A549 (cell line): ENCODE measurements at regions not wholly inside any gene's neighbourhood (a gene's known extent, or its start where the extent isn't known, plus 50 kb on each side); places are given as distances from the start of the nearest gene placed in this dataset.

Source experiments
- CEBPB ChIP-seq, 2 experiments: fragments of >200 bp in 1 of 2; sonication (Bioruptor Twin) in 1 of 2; formaldehyde crosslinking in 1 of 2; IDR thresholded peaks; 2 replicates each; pipeline ENCODE4 v1.6.1; 2012 to 2016
- EP300 ChIP-seq, 2 experiments: fragments of >200 bp; sonication (Bioruptor Twin); formaldehyde crosslinking; IDR thresholded peaks; 2 replicates in 1 of 2; 3 replicates in 1 of 2; pipeline ENCODE4 v1.6.1; 2016 to 2017
- ESRRA ChIP-seq: fragments of 150-350 bp; IDR thresholded peaks from 2 replicates; pipeline ENCODE4 v1.6.1; 2014; ENCODE audit warnings: mild to moderate bottlenecking, low read length, borderline replicate concordance
- FOSL2 ChIP-seq, 2 experiments: fragments of 450-650 bp in 1 of 2; fragments of >200 bp in 1 of 2; sonication (Bioruptor Twin) in 1 of 2; formaldehyde crosslinking; IDR thresholded peaks; 2 replicates each; pipeline versions ENCODE4 v1.5.0 to v1.6.1; 2016 to 2020; ENCODE audit warnings: mild to moderate bottlenecking in 1 of 2, moderate library complexity in 1 of 2
- JUN ChIP-seq, 2 experiments: fragments of >200 bp; sonication (Bioruptor Twin); formaldehyde crosslinking; IDR thresholded peaks; 2 replicates in 1 of 2; 3 replicates in 1 of 2; pipeline ENCODE4 v1.6.1; 2016 to 2017
- JUNB ChIP-seq: fragments of >200 bp; sonication (Bioruptor Twin); formaldehyde crosslinking; IDR thresholded peaks from 2 replicates; pipeline ENCODE4 v1.6.1; 2016
- NR3C1 ChIP-seq: fragments of >200 bp; sonication (Bioruptor Twin); formaldehyde crosslinking; IDR thresholded peaks from 3 replicates; pipeline ENCODE4 v1.6.1; 2017
- POLR2A ChIP-seq: IDR thresholded peaks from 2 replicates; pipeline ENCODE4 v1.6.1; 2012; ENCODE audit warnings: mild to moderate bottlenecking, low read length
- RAD21 ChIP-seq, 2 experiments: fragments of >200 bp in 1 of 2; sonication (Bioruptor Twin) in 1 of 2; formaldehyde crosslinking in 1 of 2; IDR thresholded peaks in 1 of 2; conservative IDR thresholded peaks in 1 of 2; 2 replicates in 1 of 2; 3 replicates in 1 of 2; pipeline ENCODE4 v1.6.1; 2012 to 2018; ENCODE audit warnings: inconsistent platforms in 1 of 2
- SMC3 ChIP-seq: fragments of >200 bp; sonication (Bioruptor Twin); formaldehyde crosslinking; IDR thresholded peaks from 3 replicates; pipeline ENCODE4 v1.6.1; 2018; ENCODE audit warnings: inconsistent platforms
- TF ChIP-seq, protein P1 (sequence below): fragments of 150-350 bp; IDR thresholded peaks from 2 replicates; pipeline ENCODE4 v1.6.1; 2014; ENCODE audit warnings: low read depth, mild to moderate bottlenecking, low read length
- TF ChIP-seq, protein P2 (sequence below): fragments of 450-650 bp; IDR thresholded peaks from 2 replicates; pipeline ENCODE4 v1.6.1; 2014; ENCODE audit warnings: antibody characterized with exemption
- TF ChIP-seq, protein P3 (sequence below): fragments of >200 bp; sonication (Bioruptor Twin); formaldehyde crosslinking; IDR thresholded peaks from 3 replicates; pipeline ENCODE4 v1.5.1; 2016

DNA sequence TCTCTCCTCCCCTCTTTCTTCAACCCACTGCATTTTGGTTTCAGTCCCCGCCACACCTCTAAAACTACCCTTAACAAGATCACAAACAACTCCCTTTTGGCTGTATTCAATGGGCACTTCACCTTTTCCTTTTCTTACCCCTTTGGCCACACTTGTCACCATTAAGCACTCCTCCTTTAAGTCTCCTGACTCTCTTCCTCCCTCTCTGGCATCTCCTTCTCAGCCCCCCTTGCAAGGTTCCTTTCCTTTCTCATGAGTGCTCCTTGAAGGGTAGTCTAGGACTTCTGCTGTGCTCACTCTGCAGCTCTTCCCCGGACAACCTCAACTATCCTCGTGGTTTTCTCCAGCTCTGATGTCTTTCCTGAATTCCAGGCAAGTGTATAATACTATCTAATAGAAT is 103.7 kb downstream of the RPL22L1 start:
- TF ChIP-seq POLR2A (no peak), CEBPB (IDR thresholded peaks at IDR 0.05) (no peak), RAD21 (conservative IDR thresholded peaks at IDR 0.05 in 1 of 2, IDR thresholded peaks at IDR 0.05 in 1 of 2) (no peak), JUNB (no peak), EP300 (IDR thresholded peaks at IDR 0.05) (no peak), NR3C1 (no peak), FOSL2 (IDR thresholded peaks at IDR 0.05) (no peak), FOSL2 (CRISPR knock-in tag; IDR thresholded peaks at IDR 0.05) (no peak), SMC3 (no peak), JUN (IDR thresholded peaks at IDR 0.05) (no peak), ESRRA (no peak)
- TF ChIP-seq, protein P1, sequence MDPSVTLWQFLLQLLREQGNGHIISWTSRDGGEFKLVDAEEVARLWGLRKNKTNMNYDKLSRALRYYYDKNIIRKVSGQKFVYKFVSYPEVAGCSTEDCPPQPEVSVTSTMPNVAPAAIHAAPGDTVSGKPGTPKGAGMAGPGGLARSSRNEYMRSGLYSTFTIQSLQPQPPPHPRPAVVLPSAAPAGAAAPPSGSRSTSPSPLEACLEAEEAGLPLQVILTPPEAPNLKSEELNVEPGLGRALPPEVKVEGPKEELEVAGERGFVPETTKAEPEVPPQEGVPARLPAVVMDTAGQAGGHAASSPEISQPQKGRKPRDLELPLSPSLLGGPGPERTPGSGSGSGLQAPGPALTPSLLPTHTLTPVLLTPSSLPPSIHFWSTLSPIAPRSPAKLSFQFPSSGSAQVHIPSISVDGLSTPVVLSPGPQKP: no peak
- TF ChIP-seq, protein P2, sequence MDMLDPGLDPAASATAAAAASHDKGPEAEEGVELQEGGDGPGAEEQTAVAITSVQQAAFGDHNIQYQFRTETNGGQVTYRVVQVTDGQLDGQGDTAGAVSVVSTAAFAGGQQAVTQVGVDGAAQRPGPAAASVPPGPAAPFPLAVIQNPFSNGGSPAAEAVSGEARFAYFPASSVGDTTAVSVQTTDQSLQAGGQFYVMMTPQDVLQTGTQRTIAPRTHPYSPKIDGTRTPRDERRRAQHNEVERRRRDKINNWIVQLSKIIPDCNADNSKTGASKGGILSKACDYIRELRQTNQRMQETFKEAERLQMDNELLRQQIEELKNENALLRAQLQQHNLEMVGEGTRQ: no peak
- TF ChIP-seq, protein P3, sequence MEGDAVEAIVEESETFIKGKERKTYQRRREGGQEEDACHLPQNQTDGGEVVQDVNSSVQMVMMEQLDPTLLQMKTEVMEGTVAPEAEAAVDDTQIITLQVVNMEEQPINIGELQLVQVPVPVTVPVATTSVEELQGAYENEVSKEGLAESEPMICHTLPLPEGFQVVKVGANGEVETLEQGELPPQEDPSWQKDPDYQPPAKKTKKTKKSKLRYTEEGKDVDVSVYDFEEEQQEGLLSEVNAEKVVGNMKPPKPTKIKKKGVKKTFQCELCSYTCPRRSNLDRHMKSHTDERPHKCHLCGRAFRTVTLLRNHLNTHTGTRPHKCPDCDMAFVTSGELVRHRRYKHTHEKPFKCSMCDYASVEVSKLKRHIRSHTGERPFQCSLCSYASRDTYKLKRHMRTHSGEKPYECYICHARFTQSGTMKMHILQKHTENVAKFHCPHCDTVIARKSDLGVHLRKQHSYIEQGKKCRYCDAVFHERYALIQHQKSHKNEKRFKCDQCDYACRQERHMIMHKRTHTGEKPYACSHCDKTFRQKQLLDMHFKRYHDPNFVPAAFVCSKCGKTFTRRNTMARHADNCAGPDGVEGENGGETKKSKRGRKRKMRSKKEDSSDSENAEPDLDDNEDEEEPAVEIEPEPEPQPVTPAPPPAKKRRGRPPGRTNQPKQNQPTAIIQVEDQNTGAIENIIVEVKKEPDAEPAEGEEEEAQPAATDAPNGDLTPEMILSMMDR: no peak
